ENCODE measurements at regions not wholly inside any gene's neighbourhood (a gene's known extent, or its start where the extent isn't known, plus 50 kb on each side); places are given as distances from the start of the nearest gene placed in this dataset.

- DNase-seq: no peak
These were observed 205.8 kb downstream of the ZNF326 start for GRCh38 chr1:90200646-90201205.

- DNase-seq: no peak
These were observed 203.9 kb downstream of the ZNF326 start for GRCh38 chr1:90198616-90199332.

- DNase-seq: no peak
These were observed 198.2 kb downstream of the ZNF326 start for GRCh38 chr1:90193116-90193515.

- no peak for DNase-seq
These were observed 197.5 kb downstream of the ZNF326 start for GRCh38 chr1:90192408-90192807.

GRCh38 chr1:90190523-90190922 lies 195.6 kb downstream of the ZNF326 start:
- no peak for DNase-seq

GRCh38 chr1:90189889-90190288 lies 195.0 kb downstream of the ZNF326 start:
- DNase-seq: no peak

- DNase-seq: no peak
These were observed 192.3 kb downstream of the ZNF326 start for GRCh38 chr1:90187323-90187585.

- DNase-seq: no peak
These were observed 191.8 kb downstream of the ZNF326 start for GRCh38 chr1:90186506-90187322.

- DNase-seq: no peak
These were observed 181.6 kb downstream of the ZNF326 start for GRCh38 chr1:90176530-90176929.

- DNase-seq: no peak
These were observed 180.7 kb downstream of the ZNF326 start for GRCh38 chr1:90175490-90176167.

GRCh38 chr1:90174246-90174645 lies 179.3 kb downstream of the ZNF326 start:
- DNase-seq: no peak

GRCh38 chr1:90162216-90162615 lies 167.3 kb downstream of the ZNF326 start:
- no peak for DNase-seq

GRCh38 chr1:90161625-90162024 lies 166.7 kb downstream of the ZNF326 start:
- DNase-seq: no peak

GRCh38 chr1:90155721-90156487 lies 161.0 kb downstream of the ZNF326 start:
- no peak for DNase-seq

- no peak for DNase-seq
These were observed 159.8 kb downstream of the ZNF326 start for GRCh38 chr1:90154711-90155110.

GRCh38 chr1:90149101-90149500 lies 154.2 kb downstream of the ZNF326 start:
- DNase-seq: no peak

GRCh38 chr1:90147093-90147492 lies 152.2 kb downstream of the ZNF326 start:
- DNase-seq: no peak

GRCh38 chr1:90144820-90145219 lies 149.9 kb downstream of the ZNF326 start:
- no peak for DNase-seq

- no peak for DNase-seq
These were observed 148.7 kb downstream of the ZNF326 start for GRCh38 chr1:90143591-90143990.

- no peak for DNase-seq
These were observed 147.8 kb downstream of the ZNF326 start for GRCh38 chr1:90142697-90143096.

- no peak for DNase-seq
These were observed 144.9 kb downstream of the ZNF326 start for GRCh38 chr1:90139837-90140236.

GRCh38 chr1:90135286-90135685 lies 140.4 kb downstream of the ZNF326 start:
- no peak for DNase-seq

Measured in fibroblast of skin of abdomen (primary cell).